GM12878 (cell line): ENCODE measurements at regions not wholly inside any gene's neighbourhood (a gene's known extent, or its start where the extent isn't known, plus 50 kb on each side); places are given as distances from the start of the nearest gene placed in this dataset.

Source experiments
- ATAC-seq: fragments of 200-7000 bp; cut with Tn5 transposase; 3 replicates; pipeline ENCODE4 v1.9.1; 2020; ENCODE audit warnings: mild to moderate bottlenecking, moderate library complexity
- BruUV-seq: library from RNA; stranded (reverse); fragments of 400-500 nt; replicated peaks from 2 replicates; lab custom pipeline; 2021; lab: Mats Ljungman, UMichigan
- CTCF ChIA-PET: fragments of 300-600 bp; sonication (Branson Sonifier 250); formaldehyde crosslinking; extraction: SDS; loops from one replicate; lab custom pipeline; 2021; ENCODE audit warnings: inconsistent platforms; lab: Yijun Ruan, JAX
- POLR2A ChIA-PET: fragments of 350-600 bp; formaldehyde crosslinking; extraction: SDS; loops from one replicate; lab custom pipeline; 2021; ENCODE audit warnings: inconsistent platforms; lab: Charles Lee
- RAD21 ChIA-PET: fragments of 300-600 bp; sonication (Branson Sonifier 250); formaldehyde crosslinking; loops from one replicate; lab custom pipeline; 2023; ENCODE audit warnings: antibody characterized with exemption; ENCODE audit not compliant: unreplicated experiment; lab: Charles Lee
- SMC1A ChIA-PET: fragments of 300-600 bp; sonication (Branson Sonifier 250); formaldehyde crosslinking; loops from one replicate; lab custom pipeline; 2023; ENCODE audit not compliant: unreplicated experiment, uncharacterized antibody; lab: Charles Lee
- DNase-seq: peaks from one replicate; pipeline ENCODE4 v3.0.0-alpha.2; 2011; ENCODE audit warnings: low read depth, low spot score
- FAIRE-seq: peaks from 3 replicates; lab custom pipeline; 2011; peaks lifted over from hg19 to GRCh38; lab: Jason Lieb, UNC
- H2AFZ ChIP-seq: 2 replicates; pipeline ENCODE4 v1.6.0; 2011; ENCODE audit warnings: low read depth, low read length, control low read depth; ENCODE audit not compliant: control insufficient read depth
- H3K27ac ChIP-seq: 2 replicates; pipeline ENCODE4 v1.5.1; 2011; ENCODE audit warnings: control low read depth; ENCODE audit not compliant: control insufficient read depth, insufficient read depth
- H3K27me3 ChIP-seq, 2 experiments: replicated peaks in 1 of 2; 2 replicates each; pipeline versions ENCODE4 v1.6.0 to v1.6.1; 2011; ENCODE audit warnings: low read length in 1 of 2; ENCODE audit not compliant: control insufficient read depth in 2 of 2, insufficient read depth in 2 of 2
- H3K36me3 ChIP-seq, 2 experiments: 2 replicates each; pipeline ENCODE4 v1.5.1; 2011; ENCODE audit warnings: low read length in 1 of 2; ENCODE audit not compliant: control insufficient read depth in 2 of 2, insufficient read depth in 2 of 2
- H3K4me1 ChIP-seq: 2 replicates; pipeline ENCODE4 v1.6.1; 2011; ENCODE audit warnings: mild to moderate bottlenecking, low read length, moderate library complexity, mixed read lengths; ENCODE audit not compliant: control insufficient read depth, insufficient read depth
- H3K4me2 ChIP-seq: 2 replicates; pipeline ENCODE4 v1.6.0; 2011; ENCODE audit warnings: control low read depth; ENCODE audit not compliant: control insufficient read depth, insufficient read depth
- H3K4me3 ChIP-seq: fragments of 200-600 bp; sonication (generic); 2 replicates; pipeline ENCODE4 v1.5.1; 2016
- H3K79me2 ChIP-seq: 2 replicates; pipeline ENCODE4 v1.6.0; 2011; ENCODE audit warnings: low read length; ENCODE audit not compliant: control insufficient read depth, insufficient read depth
- H3K9ac ChIP-seq: 2 replicates; pipeline ENCODE4 v1.8.0; 2011; ENCODE audit warnings: low read length, control low read depth, mixed read lengths; ENCODE audit not compliant: control insufficient read depth, insufficient read depth
- H3K9me3 ChIP-seq: replicated peaks from 3 replicates; pipeline ENCODE4 v1.5.1; 2011; ENCODE audit warnings: mild to moderate bottlenecking, low read length; ENCODE audit not compliant: control insufficient read depth, insufficient read depth
- H4K20me1 ChIP-seq: 2 replicates; pipeline ENCODE4 v1.6.0; 2011; ENCODE audit not compliant: control insufficient read depth, insufficient read depth
- JUNB ChIP-seq: IDR thresholded peaks from 2 replicates; pipeline ENCODE4 v1.6.1; 2016; ENCODE audit warnings: antibody characterized with exemption, mild to moderate bottlenecking
- WGBS: methylation state at CpG from one replicate; pipeline ENCODE4 v1.1.6; 2016; ENCODE audit warnings: low lambda C conversion rate; ENCODE audit not compliant: insufficient replicate concordance, insufficient coverage; ENCODE audit errors: missing lambda C conversion rate; 5-methylcytosine and 5-hydroxymethylcytosine counted together
- in situ Hi-C: fragments of 300-500 bp; cut with MboI; formaldehyde crosslinking; loops from 9 replicates; pipeline ENCODE4 v1.14.3; 2018; ENCODE audit warnings: mixed read lengths
- intact Hi-C: fragments of 100-400 bp; cut with micrococcal nuclease; formaldehyde crosslinking; loops from one replicate; pipeline ENCODE4 v1.14.2; 2022; ENCODE audit not compliant: unreplicated experiment
- TF ChIP-seq, protein P1 (sequence below): fragments of 450-650 bp; conservative IDR thresholded peaks from 2 replicates; pipeline ENCODE4 v1.6.1; 2017; ENCODE audit warnings: mild to moderate bottlenecking, moderate library complexity

DNA sequence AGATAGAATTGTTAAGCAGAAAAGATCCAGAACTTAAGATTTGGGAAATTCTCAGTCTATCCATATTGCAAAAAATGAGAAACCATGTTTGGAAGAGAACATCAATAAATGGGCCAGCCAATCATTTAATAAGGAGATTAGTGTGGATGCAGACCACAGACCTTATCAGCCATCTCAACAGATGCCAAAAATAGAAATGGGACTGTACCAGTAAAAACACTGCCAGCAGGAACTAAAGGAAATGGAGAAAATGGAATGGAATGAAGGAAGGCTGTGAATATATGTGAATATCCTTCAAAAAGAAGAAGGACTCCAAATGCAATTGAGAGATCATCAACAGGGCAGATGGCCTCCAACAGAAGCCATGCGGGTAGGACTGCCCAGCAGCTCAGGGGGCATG is 52.7 kb upstream of the ZNF618 start:
- in situ Hi-C loops: no loop called here
- intact Hi-C loops: no loop called here

More for the DNA sequence above, 52.7 kb upstream of the ZNF618 start:
- DNase-seq (no peak), ATAC-seq (no peak), FAIRE-seq (no peak)
- H3K4me2 ChIP-seq: no peak overlapping the region
- H3K79me2 ChIP-seq: no peaks in the 10 kb centered on the region
- H3K36me3 ChIP-seq: no peaks in the 10 kb centered on the region
- ChIA-PET SMC1A (interaction anchor here (1.3 kb wide), 1 partner anchor 11 kb away, joined by 5 read pairs; no protein-coding TSS in a partner anchor), POLR2A (no interaction called here), RAD21 (no interaction called here), CTCF (interaction anchor here (1.3 kb wide), 1 partner anchor 16 kb away, joined by 3 read pairs; no protein-coding TSS in a partner anchor)
- H4K20me1 ChIP-seq: no peaks in the 10 kb centered on the region
- H3K4me1 ChIP-seq: no peaks in the 10 kb centered on the region
- H3K9me3 ChIP-seq: no peaks in the 10 kb centered on the region
- no peak overlapping the region for H2AFZ ChIP-seq
- 53% methylated on average over 1 of the region's 1 CpG for WGBS
- H3K27ac ChIP-seq: no peak overlapping the region
- no peak overlapping the region for H3K4me3 ChIP-seq
- TF ChIP-seq, protein P1, sequence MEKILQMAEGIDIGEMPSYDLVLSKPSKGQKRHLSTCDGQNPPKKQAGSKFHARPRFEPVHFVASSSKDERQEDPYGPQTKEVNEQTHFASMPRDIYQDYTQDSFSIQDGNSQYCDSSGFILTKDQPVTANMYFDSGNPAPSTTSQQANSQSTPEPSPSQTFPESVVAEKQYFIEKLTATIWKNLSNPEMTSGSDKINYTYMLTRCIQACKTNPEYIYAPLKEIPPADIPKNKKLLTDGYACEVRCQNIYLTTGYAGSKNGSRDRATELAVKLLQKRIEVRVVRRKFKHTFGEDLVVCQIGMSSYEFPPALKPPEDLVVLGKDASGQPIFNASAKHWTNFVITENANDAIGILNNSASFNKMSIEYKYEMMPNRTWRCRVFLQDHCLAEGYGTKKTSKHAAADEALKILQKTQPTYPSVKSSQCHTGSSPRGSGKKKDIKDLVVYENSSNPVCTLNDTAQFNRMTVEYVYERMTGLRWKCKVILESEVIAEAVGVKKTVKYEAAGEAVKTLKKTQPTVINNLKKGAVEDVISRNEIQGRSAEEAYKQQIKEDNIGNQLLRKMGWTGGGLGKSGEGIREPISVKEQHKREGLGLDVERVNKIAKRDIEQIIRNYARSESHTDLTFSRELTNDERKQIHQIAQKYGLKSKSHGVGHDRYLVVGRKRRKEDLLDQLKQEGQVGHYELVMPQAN: no peak
- no peak for TF ChIP-seq JUNB
- no peaks in the 10 kb centered on the region for H3K27me3 ChIP-seq
- no TSS peak for BruUV-seq
- no peak overlapping the region for H3K9ac ChIP-seq
